ENCODE measurements at regions not wholly inside any gene's neighbourhood (a gene's known extent, or its start where the extent isn't known, plus 50 kb on each side); places are given as distances from the start of the nearest gene placed in this dataset.

DNA sequence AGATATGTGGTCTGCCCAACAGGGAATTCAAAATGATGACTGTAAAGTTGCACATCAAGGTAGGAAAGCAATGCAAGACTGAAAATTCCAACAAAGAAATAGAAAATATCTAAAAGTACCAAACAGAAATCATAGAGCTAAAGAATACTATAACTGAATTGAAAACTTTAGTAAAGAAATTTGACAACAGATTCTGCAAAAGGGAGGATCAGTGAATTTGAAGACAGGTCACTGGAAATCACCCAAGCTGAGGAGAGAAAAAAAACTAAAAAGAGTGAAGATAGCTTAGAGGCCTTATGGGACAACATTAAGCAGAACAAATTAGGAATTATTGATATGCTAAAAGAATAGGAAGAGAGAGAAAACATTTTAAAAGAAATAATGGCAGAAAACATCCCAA is 240.6 kb downstream of the SNX13 start:
- DNase-seq, result no peak

DNA sequence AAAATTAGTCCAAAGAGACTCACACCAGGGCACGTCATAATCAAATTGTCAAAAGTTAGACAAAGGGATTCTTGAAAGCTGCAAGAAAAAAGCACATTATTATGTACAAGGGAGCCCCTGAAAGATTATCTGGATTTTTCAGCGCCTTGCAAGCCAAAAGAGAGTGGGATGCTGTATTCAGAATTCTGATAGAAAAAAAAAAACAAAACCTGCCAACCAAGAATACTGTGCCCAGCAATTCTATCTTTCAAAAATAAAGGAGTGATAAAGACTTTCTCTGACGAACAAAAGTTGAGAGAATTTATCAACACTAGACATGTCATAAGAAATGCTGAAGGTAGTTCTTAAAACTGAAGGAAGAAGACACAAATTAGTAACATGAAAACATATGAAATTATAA is 240.2 kb downstream of the SNX13 start:
- no peak for DNase-seq

- DNase-seq, result peak; percentile 59
Observed at GRCh38 chr7:17706275-17706674, 234.0 kb downstream of the SNX13 start.

DNA sequence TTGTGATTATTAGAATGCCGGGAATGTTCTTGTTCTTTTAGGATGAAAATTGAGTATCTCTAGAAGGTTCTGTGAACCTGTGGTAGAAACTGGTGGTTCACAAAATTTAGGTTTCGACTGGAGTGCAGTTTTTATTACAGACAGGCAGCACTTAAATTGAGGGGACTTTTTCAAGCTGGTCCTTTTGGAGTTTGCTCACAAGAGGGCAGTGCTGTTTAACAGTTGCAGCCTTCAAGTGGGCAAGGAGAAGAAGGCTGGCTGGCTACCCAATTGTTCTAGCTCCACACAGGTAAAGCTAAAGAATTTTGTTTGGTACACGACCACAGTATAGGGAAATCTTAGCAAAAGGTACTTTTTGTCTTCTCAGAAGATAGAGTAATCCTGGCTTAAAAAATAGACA is 233.6 kb downstream of the SNX13 start:
- DNase-seq, result peak; percentile 91

- peak; percentile 29 for DNase-seq
Observed at GRCh38 chr7:17709127-17709526, 231.2 kb downstream of the SNX13 start.

DNA sequence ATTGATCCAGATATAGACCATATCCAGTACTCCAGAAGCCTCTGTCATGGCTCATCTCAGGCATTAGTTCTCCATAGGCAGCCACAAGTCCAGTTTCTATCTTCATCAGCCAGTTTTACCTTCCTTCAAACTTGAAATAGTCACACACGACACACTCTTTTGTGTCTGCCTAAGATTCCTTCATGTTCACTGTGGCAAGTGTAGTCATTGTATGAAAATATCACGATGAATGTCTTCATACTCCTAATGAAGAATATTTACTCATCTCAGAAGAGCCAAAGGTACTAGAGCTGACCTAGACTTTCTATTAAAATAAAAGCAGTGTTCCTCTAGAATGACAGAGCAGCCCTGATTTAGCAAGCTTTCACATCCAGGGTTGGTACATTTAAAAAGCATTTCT is 230.7 kb downstream of the SNX13 start:
- DNase-seq, result no peak

DNA sequence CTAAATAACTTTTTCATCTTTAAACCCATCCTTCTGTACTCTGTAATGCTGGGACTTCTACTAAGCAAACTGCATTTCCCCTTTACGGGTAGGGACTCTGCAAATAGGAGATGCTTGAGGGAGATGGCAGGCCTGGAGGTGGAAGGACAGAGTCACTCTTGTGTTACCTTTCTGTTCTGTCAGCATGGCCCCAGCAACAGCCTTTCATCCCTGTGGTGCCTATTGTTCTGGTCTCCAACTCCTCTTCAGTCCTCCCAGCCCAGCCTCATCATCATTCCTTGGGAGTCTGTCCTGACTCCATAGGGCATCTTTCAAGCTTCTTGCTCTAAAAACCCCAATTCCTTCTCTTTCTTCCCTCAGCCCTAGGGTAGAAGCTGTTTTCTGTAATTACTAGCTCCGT is 230.0 kb downstream of the SNX13 start:
- peak; percentile 64 for DNase-seq

DNA sequence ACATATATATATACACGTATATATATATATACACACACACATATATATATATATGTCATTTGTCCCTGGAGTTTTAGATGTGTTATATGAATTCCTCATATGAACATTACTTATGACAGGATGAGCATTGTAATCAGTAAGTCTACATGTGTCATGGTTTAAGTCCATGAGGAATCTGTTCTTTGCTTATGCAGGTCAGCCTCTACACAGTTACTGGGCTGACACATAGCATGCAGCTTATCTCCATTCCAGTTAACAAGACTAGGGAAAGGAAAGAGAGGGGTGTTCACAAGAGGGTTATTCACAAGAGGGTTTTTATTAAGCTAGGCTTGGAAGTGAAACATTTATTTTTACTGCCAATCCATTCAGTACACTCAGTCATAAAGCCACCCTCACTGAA is 226.7 kb downstream of the SNX13 start:
- peak; percentile 49 for DNase-seq

GRCh38 chr7:17716816-17717215 is 223.5 kb downstream of the SNX13 start:
- DNase-seq, result peak; percentile 57

DNA sequence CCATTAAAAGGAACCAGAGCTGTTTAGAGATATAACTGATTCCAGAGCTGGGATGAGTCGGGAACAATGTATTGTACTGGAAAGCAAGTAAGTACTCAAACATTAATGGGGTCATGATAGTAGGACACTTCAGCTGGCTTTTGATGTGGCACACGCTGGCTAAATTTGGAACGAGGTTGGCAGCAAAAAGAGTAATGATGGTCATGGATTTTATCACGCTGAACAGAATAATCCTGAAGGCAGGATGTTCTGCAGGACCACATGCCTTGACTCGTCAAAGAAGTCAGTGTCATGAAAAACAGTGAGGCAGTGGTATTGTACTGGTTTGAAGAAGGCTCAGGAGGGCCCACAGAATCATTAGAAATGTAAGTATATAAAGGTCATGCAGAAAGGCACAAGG is 220.3 kb downstream of the SNX13 start:
- no peak for DNase-seq

DNA sequence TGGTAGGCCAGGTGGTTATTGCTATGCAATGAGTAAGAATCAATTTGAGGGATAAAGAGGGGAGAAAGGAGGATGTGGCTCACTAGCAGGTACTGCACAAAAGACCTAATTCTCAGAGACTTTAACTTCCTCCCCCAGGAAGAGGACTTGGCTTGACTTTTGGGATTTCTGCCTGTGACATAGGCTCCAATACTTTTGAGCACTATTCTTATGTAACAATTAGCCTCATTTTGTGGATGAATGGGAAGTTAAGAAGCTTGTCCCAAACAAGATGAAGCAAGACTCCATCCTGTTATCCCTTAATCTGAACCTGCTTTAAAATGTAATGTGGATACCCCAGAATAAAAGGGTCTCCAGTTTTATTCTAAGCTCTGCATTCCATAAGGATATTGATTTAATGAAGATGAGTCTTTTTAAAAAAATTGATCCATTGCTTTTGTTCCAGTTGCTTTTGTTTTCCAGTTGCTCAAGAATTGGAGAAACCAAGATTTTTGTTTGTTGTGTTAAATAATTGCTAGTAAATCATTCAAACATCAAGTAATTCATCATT is 218.5 kb downstream of the SNX13 start:
- DNase-seq, result no peak

- DNase-seq, result no peak
Observed at GRCh38 chr7:17722798-17723197, 217.5 kb downstream of the SNX13 start.

- DNase-seq, result peak; percentile 51
Observed at GRCh38 chr7:17725821-17726220, 214.5 kb downstream of the SNX13 start.

DNA sequence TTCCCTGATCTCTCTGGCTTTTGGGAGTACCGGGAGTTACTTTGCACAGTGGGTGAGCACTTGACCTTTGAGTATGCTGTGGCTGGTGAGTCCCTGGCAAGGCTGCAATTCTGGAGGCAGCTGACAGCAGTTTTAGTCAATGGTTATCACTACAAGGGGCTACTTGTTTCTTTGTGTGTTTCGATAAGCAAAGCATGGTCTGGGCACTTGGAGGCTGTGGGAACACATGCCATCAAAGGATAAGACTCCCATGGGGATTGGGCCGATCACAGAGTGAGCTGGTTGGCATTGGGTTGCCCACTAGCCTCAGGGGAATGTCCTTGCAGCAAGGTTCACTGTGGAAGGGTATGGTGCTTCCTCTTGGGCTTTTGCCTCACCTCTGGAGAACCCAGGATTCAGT is 208.2 kb downstream of the SNX13 start:
- DNase-seq, result peak; percentile 68
